HepG2 (cell line): ENCODE measurements at regions not wholly inside any gene's neighbourhood (a gene's known extent, or its start where the extent isn't known, plus 50 kb on each side); places are given as distances from the start of the nearest gene placed in this dataset.

ENCODE experiments used
- EZH2 ChIP-seq: conservative IDR thresholded peaks from 2 replicates; pipeline ENCODE4 v1.6.1; 2012; ENCODE audit warnings: mild to moderate bottlenecking, low read depth, low read length, moderate library complexity
- MXI1 ChIP-seq: IDR thresholded peaks from 3 replicates; pipeline ENCODE4 v1.6.1; 2012; ENCODE audit warnings: low read depth, low read length, inconsistent platforms, borderline replicate concordance
- NFATC3 ChIP-seq: sonication (generic); formaldehyde crosslinking; IDR thresholded peaks from 2 replicates; pipeline ENCODE4 v1.5.1; 2020; ENCODE audit warnings: mild to moderate bottlenecking, missing genetic modification reagents
- PHF21A ChIP-seq: sonication (generic); formaldehyde crosslinking; IDR thresholded peaks from 2 replicates; pipeline ENCODE4 v1.5.0; 2020; ENCODE audit warnings: mild to moderate bottlenecking, missing genetic modification reagents
- SP2 ChIP-seq: sonication (generic); formaldehyde crosslinking; IDR thresholded peaks from 2 replicates; pipeline ENCODE4 v1.5.1; 2020; ENCODE audit warnings: mild to moderate bottlenecking, missing genetic modification reagents
- ZBTB8A ChIP-seq: sonication (generic); formaldehyde crosslinking; IDR thresholded peaks from 2 replicates; pipeline ENCODE4 v1.4.0; 2020; ENCODE audit warnings: mild to moderate bottlenecking, low read depth, missing genetic modification reagents, borderline replicate concordance
- TF ChIP-seq, protein P1 (sequence below): sonication (generic); formaldehyde crosslinking; IDR thresholded peaks from 2 replicates; pipeline ENCODE4 v1.4.0; 2020; ENCODE audit warnings: missing genetic modification reagents

DNA sequence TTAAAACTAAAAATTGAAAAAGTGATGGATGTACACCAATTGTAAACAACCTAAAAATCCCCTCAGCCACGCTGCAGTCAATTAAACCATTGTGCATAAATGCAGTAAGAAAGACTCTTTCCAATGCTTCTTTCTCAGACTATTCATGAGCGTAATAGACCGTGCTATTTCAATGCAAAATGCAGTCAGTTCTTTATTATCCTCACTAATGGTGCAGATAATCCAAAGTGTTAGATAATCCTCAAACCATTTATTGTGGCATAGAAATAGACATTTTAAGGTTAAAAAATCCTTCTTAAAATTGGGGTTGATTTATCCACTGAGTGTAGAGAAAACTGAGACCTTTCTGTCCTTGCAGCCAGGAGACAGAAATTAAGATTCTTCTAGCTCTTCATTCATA is 1862.8 kb downstream of the EFNA5 start:
- no peak for TF ChIP-seq ZBTB8A (CRISPR knock-in tag)
- TF ChIP-seq NFATC3 (CRISPR knock-in tag): no peak
- no peak for TF ChIP-seq PHF21A (CRISPR knock-in tag)
- TF ChIP-seq SP2 (CRISPR knock-in tag): no peak
- TF ChIP-seq MXI1: no peak
- TF ChIP-seq EZH2: no peak
- TF ChIP-seq, protein P1, sequence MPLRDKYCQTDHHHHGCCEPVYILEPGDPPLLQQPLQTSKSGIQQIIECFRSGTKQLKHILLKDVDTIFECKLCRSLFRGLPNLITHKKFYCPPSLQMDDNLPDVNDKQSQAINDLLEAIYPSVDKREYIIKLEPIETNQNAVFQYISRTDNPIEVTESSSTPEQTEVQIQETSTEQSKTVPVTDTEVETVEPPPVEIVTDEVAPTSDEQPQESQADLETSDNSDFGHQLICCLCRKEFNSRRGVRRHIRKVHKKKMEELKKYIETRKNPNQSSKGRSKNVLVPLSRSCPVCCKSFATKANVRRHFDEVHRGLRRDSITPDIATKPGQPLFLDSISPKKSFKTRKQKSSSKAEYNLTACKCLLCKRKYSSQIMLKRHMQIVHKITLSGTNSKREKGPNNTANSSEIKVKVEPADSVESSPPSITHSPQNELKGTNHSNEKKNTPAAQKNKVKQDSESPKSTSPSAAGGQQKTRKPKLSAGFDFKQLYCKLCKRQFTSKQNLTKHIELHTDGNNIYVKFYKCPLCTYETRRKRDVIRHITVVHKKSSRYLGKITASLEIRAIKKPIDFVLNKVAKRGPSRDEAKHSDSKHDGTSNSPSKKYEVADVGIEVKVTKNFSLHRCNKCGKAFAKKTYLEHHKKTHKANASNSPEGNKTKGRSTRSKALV: no peak
